Mucosa of gallbladder (tissue), 1 donor: ENCODE measurements at regions not wholly inside any gene's neighbourhood (a gene's known extent, or its start where the extent isn't known, plus 50 kb on each side); places are given as distances from the start of the nearest gene placed in this dataset.

Experiments
- DNase-seq: peaks from one replicate; pipeline ENCODE4 v3.0.0-alpha.2; 2020; ENCODE audit warnings: low spot score
- donor health status: DM: no; HTN: no; CAD: no.

DNA sequence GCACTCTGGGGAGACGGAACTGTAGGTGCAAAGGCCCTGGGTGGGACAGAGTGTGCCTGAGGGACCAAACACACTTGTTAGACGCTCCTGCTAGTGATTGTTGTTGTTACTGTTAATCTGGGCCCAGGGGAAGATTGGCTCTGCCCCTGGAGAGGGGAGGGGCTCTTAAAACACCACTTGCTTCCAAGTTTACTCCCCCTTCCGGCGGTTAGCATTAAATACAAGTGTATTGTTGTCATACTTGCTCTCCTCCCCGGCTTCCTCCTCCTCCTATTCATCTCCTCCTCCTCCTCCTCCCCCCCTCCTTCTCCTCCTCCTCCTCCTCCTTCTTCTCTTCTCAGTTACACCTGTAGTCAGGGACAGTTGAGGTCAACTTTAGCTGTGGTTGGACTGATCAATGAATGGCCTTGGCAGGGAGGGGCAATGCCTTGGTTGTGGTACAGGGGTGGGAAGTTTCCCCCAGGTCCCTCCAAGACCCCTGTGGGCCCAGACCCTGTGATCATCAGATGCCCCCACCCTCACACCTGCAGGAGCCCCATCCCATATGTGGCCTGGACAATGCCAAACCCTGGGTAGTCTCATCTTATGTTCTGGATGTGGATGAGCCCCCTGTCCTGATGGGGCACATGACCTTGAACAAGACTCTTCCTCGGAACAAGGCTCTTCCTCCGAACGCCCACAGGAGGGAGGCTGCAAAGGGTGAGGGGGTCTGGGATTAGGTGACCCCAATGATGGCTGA lies 217.3 kb downstream of the PTPRU start:
- no peak for DNase-seq

DNA sequence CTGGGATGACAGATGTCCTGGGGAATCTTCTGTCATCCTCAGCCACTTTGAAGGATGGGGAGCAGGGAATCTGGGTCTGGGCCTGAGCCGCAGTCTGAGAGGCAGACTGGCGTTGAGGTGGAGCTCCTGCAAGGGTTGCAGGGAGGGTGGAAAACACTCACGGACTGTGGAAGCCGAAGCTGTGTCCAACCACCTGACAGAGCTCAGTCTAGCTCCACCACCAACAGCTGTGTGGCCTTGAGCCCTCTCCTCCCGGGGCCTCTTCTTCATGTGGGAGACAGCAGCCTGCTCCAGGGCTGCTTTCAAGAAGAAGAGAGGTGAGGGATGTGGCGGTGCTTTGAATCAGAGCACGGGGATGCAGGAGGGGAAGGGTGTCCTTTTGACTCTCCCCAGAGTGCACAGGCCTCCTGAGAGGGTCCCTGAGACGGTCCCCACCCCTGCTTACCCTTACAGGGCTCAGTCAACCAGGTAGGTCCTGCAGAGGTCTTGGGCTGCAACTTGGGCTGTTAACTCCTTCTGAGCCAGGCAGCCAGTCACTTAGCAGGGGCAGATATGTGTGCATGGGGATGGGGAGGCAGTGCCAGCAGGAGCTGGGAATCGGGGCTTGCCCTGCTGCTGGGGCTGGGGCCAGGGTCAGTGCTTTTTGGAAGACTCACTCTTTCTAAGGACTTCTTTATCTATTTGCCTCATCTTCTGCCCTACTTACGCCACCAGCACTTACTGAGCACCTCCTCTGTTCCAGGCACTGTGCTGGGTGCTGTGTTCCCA lies 216.3 kb downstream of the PTPRU start:
- DNase-seq: no peak

DNA sequence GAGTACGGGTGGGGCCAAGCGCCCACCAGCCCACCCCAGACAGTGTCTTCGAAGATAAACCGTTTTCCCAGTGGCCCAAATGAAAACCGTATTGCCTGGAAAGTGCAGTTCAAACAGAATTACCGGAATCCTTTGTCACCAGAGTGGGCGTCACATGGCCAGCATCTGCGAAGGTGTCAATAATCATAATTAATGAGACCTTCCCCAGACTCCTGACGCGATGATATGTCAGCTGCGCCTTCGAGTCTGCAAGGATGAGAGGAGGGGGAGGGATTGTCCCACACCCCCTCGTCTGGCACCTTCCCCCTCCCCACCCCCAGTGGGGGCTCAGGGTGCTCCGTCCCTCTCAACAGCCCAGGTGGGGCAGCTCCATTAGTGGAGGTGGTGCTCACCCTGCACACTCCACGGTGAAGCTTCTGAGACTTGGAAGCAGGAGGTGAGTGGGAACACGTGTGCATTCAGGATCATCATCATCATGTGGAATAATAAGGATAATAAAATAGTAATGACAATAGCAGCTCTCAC lies 215.1 kb downstream of the PTPRU start:
- DNase-seq: no peak

DNA sequence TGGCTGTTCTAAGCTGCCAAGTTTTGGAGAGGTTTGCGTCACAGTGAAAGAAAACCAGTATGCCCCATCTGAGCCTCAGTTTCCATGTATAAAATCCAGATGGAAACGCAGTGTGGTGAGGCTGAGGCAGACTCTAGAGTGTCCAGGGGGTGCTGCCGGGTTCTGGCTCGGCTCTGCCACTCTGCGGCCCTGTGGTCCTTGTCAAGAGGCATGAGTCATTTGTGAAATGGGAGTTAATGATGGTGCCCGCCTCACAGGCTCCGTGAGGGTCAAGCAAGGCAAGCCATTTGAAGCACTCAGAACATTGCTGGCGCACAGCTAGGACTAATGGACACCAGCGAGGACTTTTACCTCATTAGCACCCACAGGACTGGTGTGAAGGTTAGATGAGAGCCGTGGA lies 214.3 kb downstream of the PTPRU start:
- DNase-seq: no peak

DNA sequence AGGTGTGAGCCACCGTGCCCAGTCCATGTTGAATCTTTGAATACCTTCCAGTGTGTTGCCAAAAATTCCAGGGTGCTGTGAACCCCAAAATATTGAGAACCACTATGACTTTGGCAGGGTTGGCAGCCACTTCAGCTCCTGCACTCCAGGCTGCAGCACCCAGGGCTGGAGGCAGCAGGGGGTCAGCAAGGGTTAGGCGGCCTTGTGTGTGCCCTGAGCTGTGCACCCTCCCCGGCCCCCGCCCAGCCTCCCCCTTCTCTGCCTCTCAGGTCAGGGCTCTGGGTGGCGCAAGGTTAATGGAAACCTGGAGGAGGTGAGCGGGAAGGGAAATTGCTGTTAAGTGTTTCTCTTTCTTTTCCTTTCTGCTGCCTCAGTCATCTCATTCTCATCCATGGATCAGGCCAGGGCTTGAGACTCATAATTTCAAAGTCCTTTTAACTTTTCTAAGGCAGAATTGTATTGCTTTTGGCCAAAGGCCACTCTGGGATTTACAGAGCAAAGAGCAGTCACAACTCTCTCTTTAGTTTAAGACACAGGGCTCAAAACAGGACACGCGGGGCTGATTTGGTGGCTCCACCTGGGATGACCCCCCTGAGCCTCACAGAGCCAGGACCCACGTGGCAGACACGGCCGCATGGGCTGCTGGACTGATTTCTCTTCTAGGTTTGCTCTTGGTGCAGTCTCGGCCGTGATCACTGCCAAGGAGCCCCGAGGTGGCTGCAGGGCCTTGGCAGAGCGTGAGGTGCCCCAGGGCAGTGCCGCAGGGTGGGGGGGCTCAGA lies 212.3 kb downstream of the PTPRU start:
- no peak for DNase-seq

DNA sequence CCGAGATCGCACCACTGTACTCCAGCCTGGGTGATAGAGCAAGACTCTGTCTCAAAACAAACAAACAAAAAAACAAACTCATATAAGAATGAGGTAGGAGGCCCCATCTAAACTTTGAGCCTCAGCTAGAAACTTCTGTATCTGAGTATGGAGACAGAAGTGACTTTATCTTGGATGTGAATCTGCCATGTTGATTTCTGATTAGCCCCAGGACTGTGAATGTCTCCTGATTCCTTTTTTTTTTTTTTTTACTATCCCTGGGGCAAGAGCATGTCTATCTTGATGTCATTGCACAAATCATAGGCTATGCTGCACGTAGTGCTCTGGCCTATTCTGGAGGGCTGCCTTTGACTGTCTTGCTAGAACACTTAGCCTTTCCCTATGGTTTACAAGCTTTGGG lies 211.0 kb downstream of the PTPRU start:
- DNase-seq: no peak

DNA sequence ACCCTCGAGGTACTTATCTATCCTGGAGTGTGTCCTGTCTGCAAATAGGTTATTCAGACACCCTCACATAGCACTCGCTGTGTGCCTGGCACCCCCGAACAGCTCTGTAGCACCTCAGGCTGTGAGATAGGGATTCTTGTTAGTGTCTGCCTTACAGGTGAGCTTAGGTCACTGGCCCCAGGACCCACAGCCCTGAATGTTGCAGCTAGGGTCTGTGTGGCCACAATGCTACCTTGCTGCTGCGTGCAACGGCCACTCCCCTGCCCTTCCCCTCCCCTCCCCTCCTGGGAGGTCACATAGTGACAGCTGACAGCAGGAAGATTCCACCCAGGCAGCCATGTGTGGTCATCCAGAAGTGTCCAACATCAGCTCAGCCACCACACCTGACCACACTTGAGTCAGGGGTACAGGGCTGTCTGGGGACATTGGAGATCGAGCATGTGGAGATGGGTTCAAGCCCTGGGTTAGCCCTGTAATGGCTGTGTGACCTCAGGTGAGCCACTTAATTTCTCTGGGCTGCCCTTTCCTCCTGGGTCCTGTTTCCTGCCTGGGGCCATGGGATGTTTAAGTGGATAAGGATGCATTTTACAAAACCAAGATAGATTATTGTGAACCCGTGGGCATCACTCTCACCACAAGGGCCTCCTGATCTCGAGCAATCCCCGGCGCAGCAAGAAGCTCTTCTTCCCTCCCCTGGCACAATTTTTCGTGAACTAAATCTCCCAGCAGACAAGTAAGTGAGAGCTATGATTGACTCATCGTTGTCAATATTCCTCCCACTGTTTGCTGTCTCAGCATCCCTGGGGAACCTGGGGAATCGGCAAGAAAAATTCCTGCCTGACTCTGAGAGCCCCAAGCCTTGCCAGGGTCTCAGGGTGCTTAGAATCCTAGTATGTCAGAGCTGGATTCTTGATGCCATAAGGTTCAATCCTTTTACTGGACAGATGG lies 208.7 kb downstream of the PTPRU start:
- DNase-seq: no peak

DNA sequence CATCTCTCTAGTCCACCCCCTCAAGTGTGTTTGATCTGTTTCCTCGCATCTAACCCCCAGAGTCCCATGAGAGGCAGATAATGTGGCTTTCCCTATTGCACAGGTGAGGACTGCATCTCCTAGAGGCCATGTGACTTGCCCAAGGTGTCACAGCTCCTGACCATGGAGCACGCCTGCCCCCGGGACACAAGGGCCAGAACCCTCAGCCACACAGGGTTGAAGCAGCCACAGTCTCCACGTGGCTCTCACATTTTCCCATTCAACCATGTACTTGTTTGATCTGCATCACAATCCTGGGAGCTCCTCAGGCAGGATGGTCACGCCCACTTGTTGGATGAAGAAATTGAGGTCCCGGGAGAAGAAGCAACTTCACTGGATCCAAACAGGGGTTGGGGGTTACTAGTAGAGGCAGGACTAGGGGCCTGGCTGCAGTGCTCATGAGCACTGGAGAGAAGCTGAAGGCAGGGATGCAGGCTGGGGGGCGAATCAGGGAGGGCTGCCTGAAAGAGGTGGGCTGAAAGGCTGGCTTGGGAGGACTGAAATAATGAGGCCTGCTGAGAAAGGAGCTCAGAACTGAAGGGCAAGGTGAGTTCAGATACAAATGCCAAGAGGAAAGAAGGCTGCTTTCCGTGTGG lies 207.9 kb downstream of the PTPRU start:
- DNase-seq: no peak

DNA sequence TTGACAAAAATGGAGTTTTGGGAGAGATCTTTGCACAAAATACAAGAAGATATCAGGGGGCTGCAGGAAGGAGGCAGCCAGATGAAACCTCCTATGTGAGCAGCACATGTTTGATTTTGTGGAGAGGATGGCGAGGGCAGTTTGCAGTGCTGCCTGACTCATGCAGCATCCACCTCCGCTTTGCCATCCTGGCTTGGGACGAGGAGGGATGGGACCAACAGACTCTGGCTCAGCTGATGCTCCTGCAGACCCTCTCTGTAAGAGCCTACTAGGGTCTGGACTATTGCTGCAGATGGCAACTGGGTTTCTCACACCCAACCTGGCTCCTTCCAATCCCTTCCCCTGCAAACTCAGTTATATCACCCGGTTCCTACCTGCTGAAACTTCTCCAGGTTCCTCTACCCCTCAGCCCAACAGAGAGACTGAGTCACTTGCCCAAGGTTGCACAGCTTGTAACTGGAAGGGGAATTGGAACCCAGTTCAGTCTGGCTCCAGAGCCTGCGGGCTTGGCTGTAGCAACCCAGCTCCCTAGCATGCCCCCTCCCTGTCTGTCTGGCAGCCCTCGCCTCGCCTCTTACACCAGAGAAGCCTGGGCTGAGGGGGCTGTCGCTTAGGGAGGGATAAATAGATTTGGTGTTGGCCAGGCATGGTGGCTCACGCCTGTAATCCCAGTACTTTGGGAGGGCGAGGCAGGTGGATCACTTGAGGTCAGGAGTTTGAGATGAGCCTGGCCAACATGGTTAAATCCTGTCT lies 205.8 kb downstream of the PTPRU start:
- DNase-seq: no peak

DNA sequence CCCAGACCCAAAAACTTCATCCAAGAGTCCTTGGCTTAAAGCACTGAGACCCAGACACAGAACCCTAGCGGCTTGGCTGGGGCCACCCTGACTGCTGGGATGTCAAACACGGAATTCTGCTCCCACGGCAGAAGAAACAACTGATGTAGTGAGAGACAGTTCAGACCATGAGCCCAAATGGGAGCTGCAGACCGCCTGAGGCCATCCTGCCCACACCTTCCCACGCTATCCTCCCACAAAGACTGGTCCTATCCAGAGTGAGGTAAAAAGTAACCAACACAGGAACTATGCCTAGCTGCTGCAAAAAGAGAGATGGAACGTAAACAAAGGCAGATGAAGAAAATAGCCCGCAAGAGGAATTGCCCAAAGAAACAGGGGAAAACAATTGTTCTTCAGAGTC lies 203.3 kb downstream of the PTPRU start:
- no peak for DNase-seq

DNA sequence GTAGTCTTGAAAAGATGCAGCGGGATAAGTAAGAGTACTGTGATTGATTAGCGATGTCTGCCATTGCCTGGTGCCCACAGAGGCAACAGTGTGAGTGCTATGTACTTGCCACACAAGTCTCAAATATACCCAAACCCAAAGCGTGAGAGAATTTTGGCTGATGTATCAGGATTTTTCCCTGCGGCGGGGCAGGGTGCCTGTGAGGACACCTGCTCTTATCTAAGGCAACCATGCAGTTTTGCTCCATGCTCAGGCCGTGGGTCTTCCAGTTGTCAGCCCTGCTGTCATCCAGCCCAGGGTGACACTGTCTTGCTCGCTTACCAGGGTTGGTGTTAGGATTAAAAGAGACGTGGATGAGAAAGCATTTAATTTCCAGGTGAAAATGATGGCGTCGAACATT lies 202.7 kb downstream of the PTPRU start:
- no peak for DNase-seq

DNA sequence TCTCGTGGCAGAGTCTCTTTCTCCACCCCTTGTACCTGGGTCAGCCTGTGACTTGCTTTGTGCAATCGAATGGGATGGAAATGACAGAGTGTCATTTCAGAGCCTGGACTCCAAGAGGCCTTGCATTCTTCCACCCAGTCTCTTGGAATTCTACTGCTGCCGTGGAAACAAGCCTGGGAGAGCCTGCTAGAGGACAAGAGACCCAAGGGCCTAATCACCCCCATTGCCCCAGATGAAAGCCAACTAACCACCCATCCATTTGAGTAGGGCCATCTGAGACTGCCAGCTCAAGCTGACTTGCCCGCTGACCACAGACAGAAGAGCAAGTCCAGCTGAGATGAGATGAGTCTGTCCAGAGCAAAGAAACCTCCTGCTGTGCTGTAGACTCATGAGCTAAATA lies 201.6 kb downstream of the PTPRU start:
- DNase-seq: no peak

DNA sequence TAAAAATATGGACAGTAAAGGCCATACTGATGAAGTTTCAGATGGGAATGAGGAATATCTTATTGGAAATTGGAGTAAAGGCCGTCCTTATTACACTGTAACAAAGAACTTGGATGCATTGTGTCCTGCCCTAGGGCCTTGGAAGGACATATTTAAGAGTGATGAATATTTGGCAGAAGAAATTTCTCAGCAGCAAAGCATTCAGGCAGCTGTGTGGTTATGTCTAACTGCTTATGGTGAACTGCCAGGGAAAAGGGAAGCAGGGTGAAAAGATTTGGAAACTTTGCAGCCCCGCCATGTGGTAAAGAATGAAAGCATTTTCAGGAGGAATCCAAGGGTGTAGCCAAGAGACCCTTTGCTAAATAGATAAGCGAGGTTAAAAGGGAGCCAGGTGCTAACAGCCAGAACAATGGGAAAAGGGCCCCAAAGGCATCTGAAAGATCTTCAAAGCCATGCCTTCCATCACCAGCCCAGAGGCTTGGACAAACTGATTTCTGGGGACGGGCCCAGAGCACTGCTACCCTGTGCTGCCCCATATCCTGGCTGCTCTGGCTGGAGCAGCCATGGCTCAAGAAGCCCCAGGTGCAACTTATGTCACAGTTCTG lies 200.0 kb downstream of the PTPRU start:
- DNase-seq: no peak

DNA sequence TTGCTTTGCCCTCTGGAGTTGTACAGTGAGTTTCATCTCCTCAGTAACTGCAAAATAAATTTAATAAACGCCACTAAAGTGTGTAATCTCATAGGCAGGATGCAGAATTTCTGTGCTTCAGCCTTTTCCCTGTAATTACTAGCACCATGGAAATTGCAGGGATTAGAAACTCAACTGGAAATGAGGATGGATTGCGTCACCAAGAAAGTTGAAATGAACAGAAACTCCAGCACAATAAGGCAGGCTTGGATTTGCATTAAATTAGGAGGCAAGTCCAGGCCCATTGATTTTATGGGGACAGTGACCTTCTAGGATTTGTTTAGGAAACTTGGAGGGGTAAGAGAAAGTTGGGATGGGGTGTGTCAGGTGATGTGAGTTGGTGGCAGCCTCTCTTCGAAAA lies 197.5 kb downstream of the PTPRU start:
- no peak for DNase-seq

DNA sequence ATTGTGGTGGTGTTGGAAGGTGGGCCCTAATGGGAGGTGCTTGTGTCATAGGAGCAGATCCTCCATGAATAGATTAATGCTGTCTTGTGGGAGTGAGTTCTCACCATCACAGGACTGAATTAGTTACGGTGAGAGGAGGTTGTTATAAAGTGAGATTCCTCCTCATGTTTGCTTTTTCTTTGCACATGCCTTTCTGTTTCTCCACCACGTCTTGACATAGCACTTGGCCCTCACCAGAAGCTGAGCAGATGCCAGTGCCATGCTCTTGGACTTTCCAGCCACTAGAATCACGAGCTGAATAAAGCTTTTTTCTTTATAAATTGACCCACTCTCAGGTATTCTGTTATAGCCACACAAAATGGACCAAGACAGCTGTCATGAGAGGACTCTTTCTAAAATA lies 194.8 kb downstream of the PTPRU start:
- DNase-seq: no peak

DNA sequence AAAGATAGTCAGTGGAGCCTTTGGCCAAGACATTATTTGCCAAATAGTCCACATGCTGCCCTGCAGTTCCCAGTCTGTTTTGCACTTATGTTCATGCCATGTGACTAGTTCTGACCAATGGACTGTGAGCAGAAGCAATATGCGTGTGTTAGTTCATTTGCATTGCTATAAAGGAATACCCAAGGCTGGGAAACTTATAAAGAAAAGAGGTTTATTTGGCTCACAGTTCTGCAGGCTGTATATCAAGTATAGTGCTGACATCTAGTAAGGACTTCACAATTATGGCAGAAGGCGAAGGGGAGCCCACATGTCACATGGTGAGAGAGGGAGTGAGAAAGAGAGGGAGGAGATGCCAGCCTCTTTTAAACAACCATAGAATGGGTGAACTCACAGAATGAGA lies 193.3 kb downstream of the PTPRU start:
- no peak for DNase-seq

DNA sequence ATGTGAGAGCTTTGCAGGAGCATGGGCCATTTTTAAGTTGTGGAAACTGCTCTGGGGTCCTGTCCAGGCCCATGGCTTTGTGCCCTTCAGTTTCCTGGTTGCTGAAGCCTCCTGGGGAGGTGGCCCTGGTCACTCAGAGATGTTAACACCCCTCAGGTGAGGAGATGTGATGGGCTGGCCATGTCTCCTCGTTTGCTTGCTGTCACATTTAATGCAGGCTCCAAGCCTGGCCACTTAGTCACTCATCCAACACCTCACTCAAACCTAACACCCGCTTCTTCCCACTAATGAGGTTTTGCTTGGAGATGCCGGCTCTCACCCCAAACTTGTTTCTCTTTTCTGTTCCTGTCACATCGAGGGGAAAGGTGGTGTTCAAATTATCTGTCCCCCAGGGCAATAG lies 192.7 kb downstream of the PTPRU start:
- DNase-seq: no peak

DNA sequence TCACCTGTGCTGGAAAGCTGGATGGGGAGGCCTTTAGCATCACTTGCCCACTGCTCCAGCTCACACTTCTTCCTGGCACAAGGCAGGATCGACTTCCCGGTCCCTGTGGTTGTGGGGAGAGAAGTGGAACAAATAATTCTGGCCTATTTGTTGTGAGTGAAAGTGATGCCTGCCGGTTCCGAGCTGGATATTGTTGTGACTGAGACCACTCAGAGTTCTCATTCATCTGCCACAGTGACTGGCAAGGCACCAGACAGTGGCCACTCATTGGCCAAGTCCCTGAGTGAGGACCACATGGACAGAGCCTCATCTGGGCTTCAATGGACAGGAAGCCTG lies 191.9 kb downstream of the PTPRU start:
- no peak for DNase-seq

DNA sequence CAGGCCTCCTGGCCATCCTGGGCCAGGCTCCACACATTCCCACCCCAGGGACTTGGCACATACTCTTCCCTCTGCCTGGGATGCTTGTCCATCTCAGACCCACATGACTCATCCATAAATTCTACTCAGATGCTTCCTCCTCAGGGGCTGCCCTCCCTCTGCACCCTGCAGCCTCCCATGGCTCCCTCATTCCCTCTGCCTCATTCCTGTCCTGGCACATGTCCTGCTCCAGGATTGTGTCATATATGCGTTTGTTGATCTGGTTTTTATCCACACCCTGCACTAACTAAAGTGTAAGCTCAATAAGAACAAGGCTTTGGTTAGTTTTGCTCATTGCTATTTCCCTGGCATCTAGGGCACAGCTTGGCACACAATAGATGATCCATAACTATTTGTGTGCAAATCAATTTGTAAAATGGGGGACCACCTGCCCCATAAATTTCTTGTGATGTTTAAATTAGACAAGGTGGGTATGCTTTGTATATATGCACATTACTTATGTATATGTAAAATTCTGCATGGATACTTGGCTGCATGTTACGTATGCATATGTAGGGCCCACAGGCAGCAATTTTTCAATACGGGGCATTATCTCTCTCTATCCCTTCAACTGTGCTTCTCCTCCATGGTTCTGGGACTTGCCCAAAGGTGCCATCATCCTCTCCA lies 191.4 kb downstream of the PTPRU start:
- no peak for DNase-seq
